Mesothelial cell of epicardium (in vitro differentiated cells): ENCODE measurements at regions not wholly inside any gene's neighbourhood (a gene's known extent, or its start where the extent isn't known, plus 50 kb on each side); places are given as distances from the start of the nearest gene placed in this dataset.

Source experiments
- DNase-seq, 2 experiments: peaks; one replicate each; pipeline ENCODE4 v3.0.0; 2021; ENCODE audit warnings: low spot score in 2 of 2; ENCODE audit not compliant: unreplicated experiment in 2 of 2
- H3K27ac Mint-ChIP-seq: 2 replicates; pipeline ENCODE4 v1.8.0; 2021; ENCODE audit warnings: mixed read lengths
- H3K27me3 Mint-ChIP-seq: 2 replicates; pipeline ENCODE4 v1.8.0; 2021; ENCODE audit warnings: low read depth, mixed read lengths
- H3K36me3 Mint-ChIP-seq: 2 replicates; pipeline ENCODE4 v1.8.0; 2021; ENCODE audit warnings: mixed read lengths
- H3K4me1 Mint-ChIP-seq: 2 replicates; pipeline ENCODE4 v1.8.0; 2021; ENCODE audit warnings: mixed read lengths
- H3K4me3 Mint-ChIP-seq: 2 replicates; pipeline ENCODE4 v1.8.0; 2021; ENCODE audit warnings: mild to moderate bottlenecking, moderate library complexity, mixed read lengths
- H3K9me3 Mint-ChIP-seq: 2 replicates; pipeline ENCODE4 v1.8.0; 2021; ENCODE audit warnings: mixed read lengths
- TF ChIP-seq, protein P1 (sequence below): fragments of 200-600 bp; sonication (generic); IDR thresholded peaks from one replicate; pipeline ENCODE4 v1.5.0; 2021; ENCODE audit warnings: antibody characterized with exemption; ENCODE audit not compliant: unreplicated experiment

DNA sequence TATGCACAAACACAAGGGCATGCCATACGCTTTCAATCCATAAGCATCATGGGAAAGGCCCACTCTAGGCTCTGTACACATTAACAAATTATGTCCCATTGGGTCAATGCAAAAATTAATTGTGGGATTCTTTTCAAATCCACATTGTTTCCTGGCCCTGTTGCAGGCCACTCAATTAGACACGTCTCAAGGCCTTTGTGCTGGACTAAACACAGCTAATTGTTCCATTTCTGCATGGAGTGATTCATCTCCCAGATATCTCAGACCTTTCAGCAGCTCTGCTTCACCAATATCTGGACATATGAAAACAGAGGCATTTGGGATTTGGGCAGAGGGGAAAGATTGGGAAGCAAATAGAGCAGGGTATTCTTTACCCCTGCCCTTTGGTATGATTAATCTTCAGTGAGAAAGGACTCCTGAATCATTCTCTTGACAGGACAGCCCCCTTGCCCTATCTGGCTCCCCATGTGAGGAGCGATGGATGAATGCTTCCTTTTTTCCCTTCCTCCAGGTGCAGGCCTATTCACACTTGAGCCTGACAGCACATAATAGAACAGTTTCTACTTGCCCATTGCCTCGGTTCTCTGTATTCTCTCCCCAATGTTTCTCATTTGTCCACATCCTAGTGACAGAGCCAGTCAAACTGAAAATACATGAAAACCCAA lies 547.6 kb downstream of the HAO1 start:
- H3K27ac Mint-ChIP-seq = no peak overlapping the region
- H3K4me3 Mint-ChIP-seq = no peak overlapping the region
- TF ChIP-seq, protein P1, sequence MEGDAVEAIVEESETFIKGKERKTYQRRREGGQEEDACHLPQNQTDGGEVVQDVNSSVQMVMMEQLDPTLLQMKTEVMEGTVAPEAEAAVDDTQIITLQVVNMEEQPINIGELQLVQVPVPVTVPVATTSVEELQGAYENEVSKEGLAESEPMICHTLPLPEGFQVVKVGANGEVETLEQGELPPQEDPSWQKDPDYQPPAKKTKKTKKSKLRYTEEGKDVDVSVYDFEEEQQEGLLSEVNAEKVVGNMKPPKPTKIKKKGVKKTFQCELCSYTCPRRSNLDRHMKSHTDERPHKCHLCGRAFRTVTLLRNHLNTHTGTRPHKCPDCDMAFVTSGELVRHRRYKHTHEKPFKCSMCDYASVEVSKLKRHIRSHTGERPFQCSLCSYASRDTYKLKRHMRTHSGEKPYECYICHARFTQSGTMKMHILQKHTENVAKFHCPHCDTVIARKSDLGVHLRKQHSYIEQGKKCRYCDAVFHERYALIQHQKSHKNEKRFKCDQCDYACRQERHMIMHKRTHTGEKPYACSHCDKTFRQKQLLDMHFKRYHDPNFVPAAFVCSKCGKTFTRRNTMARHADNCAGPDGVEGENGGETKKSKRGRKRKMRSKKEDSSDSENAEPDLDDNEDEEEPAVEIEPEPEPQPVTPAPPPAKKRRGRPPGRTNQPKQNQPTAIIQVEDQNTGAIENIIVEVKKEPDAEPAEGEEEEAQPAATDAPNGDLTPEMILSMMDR = no peak
- peaks cover 7% of the 10 kb centered on the region for H3K4me1 Mint-ChIP-seq
- peaks cover 6% of the 10 kb centered on the region for H3K9me3 Mint-ChIP-seq
- DNase-seq = no peak
- H3K36me3 Mint-ChIP-seq = no peaks in the 10 kb centered on the region
- no peaks in the 10 kb centered on the region for H3K27me3 Mint-ChIP-seq

DNA sequence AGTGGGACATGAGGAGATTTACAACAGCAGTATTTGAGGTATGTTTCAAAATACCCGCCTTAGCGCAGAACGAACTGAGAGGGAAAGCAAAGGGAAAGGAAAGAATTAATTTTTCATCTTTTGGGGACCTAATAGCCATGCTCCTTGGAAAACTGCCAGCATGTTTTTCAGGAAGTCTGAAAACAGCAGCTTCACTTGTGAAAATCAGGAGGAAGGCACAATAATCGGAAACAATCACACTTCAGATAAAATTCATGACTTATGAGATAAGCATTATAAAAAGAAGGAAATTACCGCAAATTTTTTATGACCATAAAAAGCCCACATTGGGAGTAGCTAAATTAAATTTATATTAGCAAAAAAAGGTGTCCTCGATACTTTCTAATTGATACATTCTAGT lies 541.1 kb downstream of the HAO1 start:
- Mint-ChIP-seq H3K9me3 (peaks cover 13% of the 10 kb centered on the region), H3K4me1 (peaks cover 3% of the 10 kb centered on the region), H3K36me3 (no peaks in the 10 kb centered on the region), H3K27ac (no peak overlapping the region), H3K27me3 (peaks cover 7% of the 10 kb centered on the region), H3K4me3 (no peak overlapping the region)
- DNase-seq = no peak
- TF ChIP-seq, protein P1 = no peak

DNA sequence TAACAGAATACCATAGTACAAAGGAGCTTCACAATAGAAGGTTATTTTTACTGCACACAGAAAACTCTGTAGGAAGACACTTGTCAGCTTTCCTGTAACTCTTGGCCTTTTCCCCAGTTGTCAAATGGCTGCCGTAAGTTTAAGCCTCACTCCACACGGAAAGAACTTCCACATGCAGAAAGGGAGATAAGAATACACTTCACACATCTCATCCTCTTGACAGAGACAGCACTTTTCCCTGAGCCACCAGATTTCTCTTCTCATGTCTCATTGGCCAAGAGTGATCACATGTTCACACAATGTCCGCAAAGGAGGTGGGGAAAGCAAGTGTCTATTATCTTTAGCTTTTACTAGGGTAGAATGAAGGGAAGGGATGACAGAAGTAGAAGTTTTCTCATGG lies 540.7 kb downstream of the HAO1 start:
- DNase-seq = no peak
- peaks cover 13% of the 10 kb centered on the region for H3K9me3 Mint-ChIP-seq
- peaks cover 7% of the 10 kb centered on the region for H3K27me3 Mint-ChIP-seq
- H3K4me3 Mint-ChIP-seq = no peak overlapping the region
- TF ChIP-seq, protein P1 = no peak
- H3K4me1 Mint-ChIP-seq = peaks cover 3% of the 10 kb centered on the region
- no peaks in the 10 kb centered on the region for H3K36me3 Mint-ChIP-seq
- H3K27ac Mint-ChIP-seq = no peak overlapping the region

DNA sequence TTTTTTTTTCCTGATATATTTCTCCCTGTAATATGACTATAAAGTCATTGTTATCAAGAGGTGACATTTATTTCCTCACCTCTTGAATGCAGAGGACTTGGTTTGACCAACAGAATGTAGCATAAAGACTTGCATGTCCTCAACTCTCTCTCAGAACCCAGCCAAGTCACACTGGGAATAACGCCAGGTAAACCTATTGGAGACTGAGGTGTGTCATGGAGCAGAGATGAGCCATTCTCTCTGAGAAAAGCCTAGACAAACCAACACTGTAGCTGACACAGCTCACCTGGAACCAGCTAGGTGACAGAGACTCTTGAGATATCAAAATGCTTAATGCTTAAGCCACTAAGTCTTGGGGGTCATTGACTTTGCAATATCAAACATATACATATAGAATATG lies 533.6 kb downstream of the HAO1 start:
- no peak for DNase-seq
- H3K4me1 Mint-ChIP-seq = no peaks in the 10 kb centered on the region
- H3K27me3 Mint-ChIP-seq = peaks cover 6% of the 10 kb centered on the region
- TF ChIP-seq, protein P1 = no peak
- no peaks in the 10 kb centered on the region for H3K36me3 Mint-ChIP-seq
- no peak overlapping the region for H3K4me3 Mint-ChIP-seq
- peaks cover 4% of the 10 kb centered on the region for H3K9me3 Mint-ChIP-seq
- H3K27ac Mint-ChIP-seq = no peak overlapping the region

DNA sequence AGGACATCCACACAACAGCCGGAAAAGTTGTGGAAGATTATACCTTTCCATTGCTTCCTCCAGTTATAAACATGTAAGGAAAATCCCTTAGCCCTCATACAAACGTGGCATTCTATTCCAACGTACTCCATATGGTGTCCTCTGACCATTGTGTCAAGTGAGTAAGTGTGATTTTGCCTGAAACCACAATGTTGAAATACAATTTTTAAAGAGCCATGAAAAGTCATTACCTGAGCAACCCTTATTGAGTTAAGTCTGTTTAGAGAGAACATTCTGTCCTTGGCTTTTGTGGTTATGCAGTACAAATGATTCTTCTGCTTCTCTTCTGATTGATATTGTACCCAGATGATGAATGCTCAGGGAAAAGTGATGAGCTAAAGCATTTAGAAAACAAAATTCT lies 530.1 kb downstream of the HAO1 start:
- no peak overlapping the region for H3K27ac Mint-ChIP-seq
- no peak for DNase-seq
- H3K4me1 Mint-ChIP-seq = peaks cover 3% of the 10 kb centered on the region
- no peak overlapping the region for H3K4me3 Mint-ChIP-seq
- H3K27me3 Mint-ChIP-seq = no peaks in the 10 kb centered on the region
- H3K36me3 Mint-ChIP-seq = no peaks in the 10 kb centered on the region
- TF ChIP-seq, protein P1 = no peak
- no peaks in the 10 kb centered on the region for H3K9me3 Mint-ChIP-seq

DNA sequence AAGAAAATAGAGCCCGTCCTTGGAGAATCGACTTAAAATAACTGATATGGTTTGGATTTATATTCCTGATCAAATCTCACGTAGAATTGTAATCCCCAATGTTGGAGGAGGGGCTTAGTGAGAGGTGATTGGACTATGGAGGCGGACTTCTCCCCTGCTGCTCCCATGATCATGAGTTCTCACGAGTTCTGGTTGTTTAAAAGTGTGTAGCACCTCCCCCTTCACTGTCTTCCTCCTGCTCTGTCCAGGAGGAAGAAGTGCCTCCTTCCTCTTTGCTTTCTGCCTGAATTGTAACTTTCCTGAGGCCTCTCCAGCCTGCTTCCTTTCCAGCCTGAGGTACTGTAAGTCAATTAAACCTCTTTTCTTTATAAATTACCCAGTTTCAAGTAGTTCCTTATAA lies 529.2 kb downstream of the HAO1 start:
- no peaks in the 10 kb centered on the region for H3K36me3 Mint-ChIP-seq
- H3K27ac Mint-ChIP-seq = no peak overlapping the region
- peaks cover 3% of the 10 kb centered on the region for H3K4me1 Mint-ChIP-seq
- H3K9me3 Mint-ChIP-seq = no peaks in the 10 kb centered on the region
- no peaks in the 10 kb centered on the region for H3K27me3 Mint-ChIP-seq
- no peak overlapping the region for H3K4me3 Mint-ChIP-seq
- TF ChIP-seq, protein P1 = no peak
- no peak for DNase-seq
